Progenitor cell of endocrine pancreas (in vitro differentiated cells): ENCODE measurements at regions not wholly inside any gene's neighbourhood (a gene's known extent, or its start where the extent isn't known, plus 50 kb on each side); places are given as distances from the start of the nearest gene placed in this dataset.

ENCODE experiments used
- DNase-seq: peaks from one replicate; pipeline ENCODE4 v3.0.0; 2021; ENCODE audit warnings: low spot score; ENCODE audit not compliant: unreplicated experiment
- H3K27ac Mint-ChIP-seq: 2 replicates; pipeline ENCODE4 v1.8.0; 2021; ENCODE audit warnings: mild to moderate bottlenecking, moderate library complexity, mixed read lengths
- H3K27me3 Mint-ChIP-seq: 2 replicates; pipeline ENCODE4 v1.8.0; 2021; ENCODE audit warnings: mixed read lengths
- H3K36me3 Mint-ChIP-seq: 2 replicates; pipeline ENCODE4 v1.8.0; 2022; ENCODE audit warnings: mixed read lengths; ENCODE audit not compliant: insufficient read depth
- H3K4me1 Mint-ChIP-seq: 2 replicates; pipeline ENCODE4 v1.8.0; 2021; ENCODE audit warnings: low read depth, mixed read lengths
- H3K4me3 Mint-ChIP-seq: 2 replicates; pipeline ENCODE4 v1.8.0; 2021; ENCODE audit warnings: low read depth, mild to moderate bottlenecking, moderate library complexity, mixed read lengths
- H3K9me3 Mint-ChIP-seq: 2 replicates; pipeline ENCODE4 v1.8.0; 2021; ENCODE audit warnings: low read depth, mixed read lengths
- TF ChIP-seq, protein P1 (sequence below): fragments of 200-600 bp; sonication (generic); IDR thresholded peaks from one replicate; pipeline ENCODE4 v1.5.0; 2021; ENCODE audit warnings: antibody characterized with exemption, mild to moderate bottlenecking; ENCODE audit not compliant: unreplicated experiment

- TF ChIP-seq, protein P1, sequence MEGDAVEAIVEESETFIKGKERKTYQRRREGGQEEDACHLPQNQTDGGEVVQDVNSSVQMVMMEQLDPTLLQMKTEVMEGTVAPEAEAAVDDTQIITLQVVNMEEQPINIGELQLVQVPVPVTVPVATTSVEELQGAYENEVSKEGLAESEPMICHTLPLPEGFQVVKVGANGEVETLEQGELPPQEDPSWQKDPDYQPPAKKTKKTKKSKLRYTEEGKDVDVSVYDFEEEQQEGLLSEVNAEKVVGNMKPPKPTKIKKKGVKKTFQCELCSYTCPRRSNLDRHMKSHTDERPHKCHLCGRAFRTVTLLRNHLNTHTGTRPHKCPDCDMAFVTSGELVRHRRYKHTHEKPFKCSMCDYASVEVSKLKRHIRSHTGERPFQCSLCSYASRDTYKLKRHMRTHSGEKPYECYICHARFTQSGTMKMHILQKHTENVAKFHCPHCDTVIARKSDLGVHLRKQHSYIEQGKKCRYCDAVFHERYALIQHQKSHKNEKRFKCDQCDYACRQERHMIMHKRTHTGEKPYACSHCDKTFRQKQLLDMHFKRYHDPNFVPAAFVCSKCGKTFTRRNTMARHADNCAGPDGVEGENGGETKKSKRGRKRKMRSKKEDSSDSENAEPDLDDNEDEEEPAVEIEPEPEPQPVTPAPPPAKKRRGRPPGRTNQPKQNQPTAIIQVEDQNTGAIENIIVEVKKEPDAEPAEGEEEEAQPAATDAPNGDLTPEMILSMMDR, result no peak
These were observed 139.1 kb upstream of the MRPS22 start for GRCh38 chr3:139204728-139205127.

GRCh38 chr3:139213936-139214335, 129.9 kb upstream of the MRPS22 start:
- TF ChIP-seq, protein P1, result no peak
- H3K36me3 Mint-ChIP-seq, result no peaks in the 10 kb centered on the region
- H3K9me3 Mint-ChIP-seq, result peaks cover 5% of the 10 kb centered on the region
- no peak overlapping the region for H3K4me3 Mint-ChIP-seq
- H3K27ac Mint-ChIP-seq, result no peak overlapping the region
- H3K27me3 Mint-ChIP-seq, result peaks cover 21% of the 10 kb centered on the region
- peaks cover 4% of the 10 kb centered on the region for H3K4me1 Mint-ChIP-seq
- DNase-seq, result no peak

More at GRCh38 chr3:139204728-139205127, 139.1 kb upstream of the MRPS22 start:
- H3K27me3 Mint-ChIP-seq, result peaks cover 24% of the 10 kb centered on the region
- H3K27ac Mint-ChIP-seq, result no peak overlapping the region
- no peak for DNase-seq
- H3K9me3 Mint-ChIP-seq, result peaks cover 3% of the 10 kb centered on the region
- no peaks in the 10 kb centered on the region for H3K36me3 Mint-ChIP-seq
- peaks cover 2% of the 10 kb centered on the region for H3K4me1 Mint-ChIP-seq
- H3K4me3 Mint-ChIP-seq, result no peak overlapping the region

- Mint-ChIP-seq H3K27me3 (peaks cover 19% of the 10 kb centered on the region), H3K4me1 (peaks cover 4% of the 10 kb centered on the region), H3K4me3 (no peak overlapping the region), H3K36me3 (no peaks in the 10 kb centered on the region), H3K27ac (no peak overlapping the region), H3K9me3 (peaks cover 3% of the 10 kb centered on the region)
- no peak for DNase-seq
- TF ChIP-seq, protein P1, result no peak
These were observed 126.9 kb upstream of the MRPS22 start for GRCh38 chr3:139216958-139217357.

- Mint-ChIP-seq H3K4me1 (peaks cover 4% of the 10 kb centered on the region), H3K27me3 (peaks cover 22% of the 10 kb centered on the region), H3K9me3 (no peaks in the 10 kb centered on the region), H3K27ac (no peak overlapping the region), H3K36me3 (no peaks in the 10 kb centered on the region), H3K4me3 (no peak overlapping the region)
- TF ChIP-seq, protein P1, result no peak
- no peak for DNase-seq
These were observed 126.2 kb upstream of the MRPS22 start for GRCh38 chr3:139217633-139218032.

- no peak overlapping the region for H3K4me3 Mint-ChIP-seq
- H3K36me3 Mint-ChIP-seq, result no peaks in the 10 kb centered on the region
- TF ChIP-seq, protein P1, result no peak
- H3K27me3 Mint-ChIP-seq, result peaks cover 24% of the 10 kb centered on the region
- no peak overlapping the region for H3K27ac Mint-ChIP-seq
- no peaks in the 10 kb centered on the region for H3K9me3 Mint-ChIP-seq
- H3K4me1 Mint-ChIP-seq, result peaks cover 4% of the 10 kb centered on the region
- DNase-seq, result no peak
These were observed 125.8 kb upstream of the MRPS22 start for GRCh38 chr3:139218046-139218445.
